ENCODE measurements at regions not wholly inside any gene's neighbourhood (a gene's known extent, or its start where the extent isn't known, plus 50 kb on each side); places are given as distances from the start of the nearest gene placed in this dataset.
"Not testable (repeated sequence)": the region's sequence is repeated elsewhere in the genome, so short reads cannot be mapped to it uniquely, and the experiment has no call there.

- Histone ChIP-seq H3K4me2 (ENCODE audit: low read length) (no peak overlapping the region), H3K27ac (ENCODE audit: low read length) (no peak overlapping the region), H3K36me3 (ENCODE audit: low read depth, low read length) (no peaks in the 10 kb centered on the region), H3K79me2 (ENCODE audit: low read length) (no peaks in the 10 kb centered on the region), H4K20me1 (ENCODE audit: low read length) (no peaks in the 10 kb centered on the region), H3F3A (ENCODE audit: low read length, unreplicated experiment) (no peaks in the 10 kb centered on the region), H2AFZ (ENCODE audit: low read length) (no peak overlapping the region), H3K4me1 (ENCODE audit: insufficient read depth, low read length) (no peaks in the 10 kb centered on the region), H3K9ac (ENCODE audit: low read length) (no peak overlapping the region), H3K9me3 (ENCODE audit: low read length) (no peaks in the 10 kb centered on the region), H3K27me3 (ENCODE audit: low read length) (peaks cover 3% of the 10 kb centered on the region; the same call in 1 of the 2 replicates), H3K4me3 (ENCODE audit: low read length) (no peak overlapping the region), H3K9me2 (replicated peaks; ENCODE audit: low read length) (no peaks in the 10 kb centered on the region)
- POLR2A ChIA-PET (ENCODE audit: unreplicated experiment): no interaction called here
- CTCF ChIA-PET: no interaction called here
- no peak for ATAC-seq
- intact Hi-C loops (cut with micrococcal nuclease): no loop called here
- TF ChIP-seq EZH2phosphoT487 (IDR thresholded peaks at IDR 0.05; ENCODE audit: borderline replicate concordance, low read length) (no peak), CTCF (conservative IDR thresholded peaks at IDR 0.05; ENCODE audit: low read depth, low read length) (no peak), EZH2 (IDR thresholded peaks at IDR 0.05; ENCODE audit: low read length, unreplicated experiment) (no peak)
- BruUV-seq (replicated peaks): no TSS peak
- DNase-seq: no peak
These were observed 163.6 kb upstream of the MAP2 start for GRCh38 chr2:209260281-209260680.

GRCh38 chr2:209261366-209262053 is 162.3 kb upstream of the MAP2 start:
- POLR2A ChIA-PET (ENCODE audit: unreplicated experiment); BruUV-seq (replicated peaks); H2AFZ ChIP-seq (ENCODE audit: low read length); intact Hi-C loops (cut with micrococcal nuclease); H3K27ac ChIP-seq (ENCODE audit: low read length); H3K9ac ChIP-seq (ENCODE audit: low read length); H3K27me3 ChIP-seq (ENCODE audit: low read length); CTCF ChIA-PET; ATAC-seq; H3K79me2 ChIP-seq (ENCODE audit: low read length); H3K4me2 ChIP-seq (ENCODE audit: low read length); DNase-seq; H3K9me2 ChIP-seq (replicated peaks; ENCODE audit: low read length); H3K4me3 ChIP-seq (ENCODE audit: low read length); H3K36me3 ChIP-seq (ENCODE audit: low read depth, low read length); H3K9me3 ChIP-seq (ENCODE audit: low read length); H3F3A ChIP-seq (ENCODE audit: low read length, unreplicated experiment); H3K4me1 ChIP-seq (ENCODE audit: insufficient read depth, low read length); H4K20me1 ChIP-seq (ENCODE audit: low read length): not testable (repeated sequence)

- no peaks in the 10 kb centered on the region for H3K36me3 ChIP-seq (ENCODE audit: low read depth, low read length)
- no peaks in the 10 kb centered on the region for H3K9me2 ChIP-seq (replicated peaks; ENCODE audit: low read length)
- ATAC-seq: no peak
- H3K27me3 ChIP-seq (ENCODE audit: low read length): peaks cover 11% of the 10 kb centered on the region; the same call in 1 of the 2 replicates
- H3K9ac ChIP-seq (ENCODE audit: low read length): no peak overlapping the region
- no TSS peak for BruUV-seq (replicated peaks)
- no peaks in the 10 kb centered on the region for H3K79me2 ChIP-seq (ENCODE audit: low read length)
- ChIA-PET POLR2A (ENCODE audit: unreplicated experiment) (no interaction called here), CTCF (no interaction called here)
- no peak overlapping the region for H3K27ac ChIP-seq (ENCODE audit: low read length)
- TF ChIP-seq EZH2 (IDR thresholded peaks at IDR 0.05; ENCODE audit: low read length, unreplicated experiment): no peak
- TF ChIP-seq EZH2phosphoT487 (IDR thresholded peaks at IDR 0.05; ENCODE audit: borderline replicate concordance, low read length): no peak
- TF ChIP-seq CTCF (conservative IDR thresholded peaks at IDR 0.05; ENCODE audit: low read depth, low read length): no peak
- intact Hi-C loops (cut with micrococcal nuclease): no loop called here
- no peak overlapping the region for H3K4me3 ChIP-seq (ENCODE audit: low read length)
- DNase-seq: no peak
- H4K20me1 ChIP-seq (ENCODE audit: low read length): no peaks in the 10 kb centered on the region
- H3K9me3 ChIP-seq (ENCODE audit: low read length): no peaks in the 10 kb centered on the region
- no peak overlapping the region for H3K4me2 ChIP-seq (ENCODE audit: low read length)
- no peaks in the 10 kb centered on the region for H3F3A ChIP-seq (ENCODE audit: low read length, unreplicated experiment)
- no peak overlapping the region for H2AFZ ChIP-seq (ENCODE audit: low read length)
- H3K4me1 ChIP-seq (ENCODE audit: insufficient read depth, low read length): no peaks in the 10 kb centered on the region
These were observed 154.8 kb upstream of the MAP2 start for GRCh38 chr2:209269024-209269423.

Measured in PC-3 (cell line).